Activated CD4-positive, alpha-beta T cell treated with anti-CD3 and anti-CD28 coated beads, Interleukin-2, Interleukin-4, amounts not matched to agents 100 ng/mL and 50 ng/mL, durations not matched to agents 16 hours and 8 hours (primary cell): ENCODE measurements at regions not wholly inside any gene's neighbourhood (a gene's known extent, or its start where the extent isn't known, plus 50 kb on each side); places are given as distances from the start of the nearest gene placed in this dataset.

Source experiments
- DNase-seq: peaks from one replicate; pipeline ENCODE4 v3.0.0-alpha.2; 2020; ENCODE audit warnings: low spot score

DNA sequence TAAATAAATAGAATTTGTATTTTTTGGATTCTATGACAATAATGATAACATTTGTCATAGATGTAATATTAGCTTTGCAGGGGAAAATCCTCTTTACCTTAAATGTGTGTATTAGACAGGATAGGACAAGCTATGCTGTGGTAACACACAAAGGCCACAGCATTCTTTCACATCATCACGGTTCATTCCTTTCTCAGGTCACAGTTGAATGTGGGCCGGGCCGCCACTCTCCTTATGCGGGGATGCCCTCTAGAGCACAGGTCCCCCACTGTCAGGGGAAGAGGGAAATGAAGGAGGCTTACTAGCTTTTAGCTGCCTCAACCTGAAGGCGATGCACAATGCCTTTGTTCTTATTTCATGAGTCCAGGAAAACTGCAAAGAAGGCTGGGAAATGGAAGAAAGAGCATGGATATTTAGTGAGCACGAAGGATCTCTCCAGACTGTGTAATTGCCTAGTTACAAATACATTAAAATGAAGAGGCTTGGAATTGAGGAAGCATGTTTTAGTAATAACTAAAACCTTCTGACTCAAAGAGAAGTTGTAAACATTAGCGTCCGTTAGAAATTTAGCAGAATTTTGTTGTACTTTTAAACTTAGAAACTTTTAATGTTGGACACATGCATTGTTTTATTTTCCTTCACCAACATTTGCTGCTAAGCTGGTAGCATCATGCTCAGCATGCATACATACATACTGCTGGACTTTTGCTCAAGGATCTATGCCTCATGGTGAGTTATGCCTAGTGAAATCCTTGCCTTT, 248.9 kb upstream of the FOXQ1 start:
- no peak for DNase-seq

- no peak for DNase-seq
Measured at GRCh38 chr6:1059596-1059995, 252.3 kb upstream of the FOXQ1 start.

GRCh38 chr6:1057490-1058135, 254.3 kb upstream of the FOXQ1 start:
- no peak for DNase-seq

- no peak for DNase-seq
Measured at GRCh38 chr6:1055015-1055921, 256.6 kb upstream of the FOXQ1 start.

- DNase-seq: no peak
Measured at GRCh38 chr6:1054653-1055014, 257.3 kb upstream of the FOXQ1 start.

GRCh38 chr6:1053586-1053985, 258.3 kb upstream of the FOXQ1 start:
- DNase-seq: no peak

DNA sequence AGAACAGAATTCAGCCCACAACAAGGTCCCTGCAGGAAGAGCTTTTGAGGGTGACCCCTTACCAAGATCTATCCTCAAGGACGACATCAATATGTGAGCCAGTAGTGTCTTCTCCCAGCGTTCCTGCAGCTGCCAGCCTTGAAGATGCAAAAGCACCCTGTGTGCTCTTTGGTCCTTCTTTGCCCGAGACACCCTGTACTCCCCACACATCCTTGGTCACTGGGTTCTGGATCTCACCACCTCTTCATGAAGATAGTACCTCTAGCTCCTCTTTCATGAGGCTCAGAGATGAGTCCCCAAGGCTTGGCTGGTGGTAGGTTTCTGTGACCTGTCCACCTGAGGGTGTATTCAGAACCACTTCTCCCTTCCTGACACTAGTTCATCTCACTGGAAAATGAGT, 259.6 kb upstream of the FOXQ1 start:
- no peak for DNase-seq

DNA sequence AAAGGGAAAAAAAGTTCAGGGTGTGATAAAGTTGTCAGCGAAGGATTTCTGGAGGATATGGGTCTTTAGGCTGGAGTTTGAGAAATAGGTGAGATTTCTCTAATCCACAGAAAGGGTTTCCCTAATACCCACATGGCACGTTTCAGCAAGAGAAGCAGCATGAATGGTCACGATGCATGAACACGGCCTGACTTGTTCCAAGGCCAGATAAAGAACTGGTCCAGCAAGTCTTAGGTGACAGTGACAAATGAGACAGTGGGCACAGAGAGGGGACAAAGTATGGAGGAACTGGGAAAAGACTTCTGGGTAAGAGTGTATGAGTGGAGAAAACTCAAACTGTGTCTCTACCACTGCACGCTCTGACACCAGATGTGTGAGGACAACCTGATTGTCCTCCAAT, 262.0 kb upstream of the FOXQ1 start:
- DNase-seq: no peak

DNA sequence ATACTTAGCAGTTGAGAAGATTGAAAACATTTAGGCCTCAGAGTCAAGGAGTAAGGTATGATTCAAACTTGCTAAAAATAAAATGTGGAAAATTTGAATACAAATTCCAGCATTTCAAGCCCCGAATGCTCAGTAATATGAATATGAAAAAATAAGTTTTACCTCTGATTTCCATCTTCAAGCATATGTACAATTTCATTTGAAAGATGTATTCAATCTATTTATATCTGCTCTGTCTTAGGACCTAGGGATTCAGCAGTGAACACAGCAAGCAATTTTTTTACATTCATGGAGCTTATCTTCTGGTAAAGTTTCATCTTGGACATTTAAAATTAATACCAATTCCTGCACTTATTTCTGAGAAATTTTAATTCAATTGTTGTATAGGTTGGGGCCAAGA, 262.7 kb upstream of the FOXQ1 start:
- DNase-seq: no peak

GRCh38 chr6:1047981-1048541, 263.8 kb upstream of the FOXQ1 start:
- no peak for DNase-seq

DNA sequence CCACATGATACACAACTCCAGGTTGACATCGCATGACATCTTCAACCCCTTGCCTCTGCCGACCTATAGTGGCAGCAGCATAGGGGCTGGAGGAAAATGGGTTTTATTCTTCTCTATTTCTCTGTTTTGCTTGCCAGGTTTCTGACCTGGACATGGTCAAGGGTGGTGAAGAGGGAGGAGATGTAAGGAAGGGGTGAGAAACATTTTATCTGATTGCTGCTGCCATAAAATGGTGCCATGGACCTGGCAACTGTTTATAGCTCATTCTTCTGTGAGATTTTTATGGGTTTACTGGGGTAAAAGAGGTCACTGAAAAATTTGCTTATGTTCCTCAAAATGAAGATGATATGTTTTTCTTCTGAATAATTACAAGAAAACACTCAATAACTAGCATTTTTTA, 266.7 kb upstream of the FOXQ1 start:
- DNase-seq: no peak

DNA sequence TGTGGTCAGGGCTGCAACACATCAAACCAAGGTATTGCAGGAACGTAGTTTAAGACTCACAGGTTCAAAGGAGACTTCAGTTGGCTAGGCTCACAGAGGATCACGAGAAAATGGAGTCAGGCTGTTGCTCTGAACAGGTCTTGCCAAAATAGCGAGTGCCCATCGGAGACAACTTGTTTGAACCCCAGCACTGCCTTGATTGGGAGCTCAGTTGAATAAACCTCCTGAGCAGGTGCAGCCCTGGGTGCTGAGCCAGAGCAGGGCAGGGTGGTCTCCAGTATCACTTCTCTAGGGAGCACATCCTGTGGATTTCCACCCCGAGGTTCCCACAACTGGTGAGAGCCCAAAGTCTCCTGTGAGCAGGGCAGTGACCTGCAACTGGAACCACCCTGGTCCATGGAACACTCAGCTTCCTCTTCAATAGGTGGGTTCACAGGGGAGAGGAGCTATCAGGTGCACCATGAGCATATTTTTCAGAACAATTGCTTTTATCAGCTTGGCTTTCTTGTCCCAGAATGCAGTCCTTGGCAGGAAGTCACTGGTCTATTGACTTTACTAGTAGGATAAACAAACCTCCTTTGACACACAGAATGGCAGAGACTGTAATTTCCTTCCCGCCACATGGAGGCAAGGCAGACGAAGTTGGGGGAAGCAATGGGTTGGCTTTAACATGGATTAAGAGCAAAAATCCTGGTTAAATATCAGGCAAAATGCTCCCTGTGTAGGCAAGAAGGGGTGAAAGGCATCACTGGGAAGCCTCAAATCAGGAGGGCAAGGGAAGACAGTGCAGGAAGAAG, 267.7 kb upstream of the FOXQ1 start:
- DNase-seq: no peak

DNA sequence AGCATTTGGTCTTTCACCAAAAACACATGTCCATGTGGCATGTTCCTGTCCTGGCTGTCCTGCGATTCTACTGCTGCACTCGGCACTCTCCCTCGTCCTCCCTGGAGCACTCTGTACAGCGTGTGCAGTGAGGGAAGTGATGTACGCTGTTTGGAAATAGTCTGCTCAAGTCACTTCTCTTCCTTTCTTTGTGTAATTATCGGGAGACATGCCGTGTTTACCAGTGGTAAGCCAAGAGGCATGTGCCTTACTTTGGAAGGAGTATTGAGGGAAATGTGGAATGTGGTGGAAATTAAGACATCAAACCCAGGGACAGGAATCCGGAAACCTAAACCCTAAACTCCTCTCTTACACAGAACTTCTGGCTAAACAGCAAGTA, 268.5 kb upstream of the FOXQ1 start:
- no peak for DNase-seq

DNA sequence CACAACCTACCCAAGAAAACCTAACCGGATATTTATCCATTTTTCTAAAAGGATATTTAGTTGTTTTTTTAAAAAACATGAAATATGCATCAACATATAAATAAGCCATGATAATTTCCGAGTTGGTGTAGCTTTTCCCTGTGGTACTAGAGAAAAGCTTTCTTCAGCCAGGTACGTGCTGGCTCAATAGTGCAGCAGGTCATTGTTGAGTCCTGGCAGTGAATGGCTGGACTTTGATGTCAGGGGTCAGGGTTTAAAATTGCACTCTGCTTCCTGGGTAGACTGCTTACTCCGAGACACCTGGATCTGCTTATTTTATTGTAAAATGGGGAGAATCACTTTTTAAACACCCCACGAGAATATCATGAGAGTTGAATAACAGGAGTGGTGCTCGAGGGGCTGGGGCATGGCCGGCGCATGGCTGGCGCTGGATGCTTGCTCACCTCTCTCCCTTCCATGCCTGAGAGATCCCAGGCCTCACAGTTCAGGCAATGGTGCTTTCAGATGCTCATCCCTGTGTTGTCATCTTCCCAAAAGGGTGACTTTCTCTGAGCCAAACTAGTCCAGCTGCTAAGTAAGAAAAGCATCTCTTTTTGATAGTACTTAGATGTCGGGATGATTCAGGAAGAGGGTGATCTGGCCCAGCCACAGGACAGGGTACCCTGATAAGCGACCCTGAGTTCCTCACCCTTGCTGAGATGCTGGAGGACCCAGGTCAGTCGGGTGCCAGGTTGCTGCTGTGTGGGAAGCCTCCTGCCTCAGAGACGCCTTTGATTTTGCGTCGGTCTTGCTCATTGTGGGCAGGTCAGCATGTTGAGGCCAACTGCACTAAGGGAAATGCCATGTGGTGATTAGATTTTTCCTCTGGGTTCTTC, 269.1 kb upstream of the FOXQ1 start:
- DNase-seq: no peak

- DNase-seq: no peak
Measured at GRCh38 chr6:1040393-1040792, 271.5 kb upstream of the FOXQ1 start.

- DNase-seq: no peak
Measured at GRCh38 chr6:1039746-1040145, 272.2 kb upstream of the FOXQ1 start.

DNA sequence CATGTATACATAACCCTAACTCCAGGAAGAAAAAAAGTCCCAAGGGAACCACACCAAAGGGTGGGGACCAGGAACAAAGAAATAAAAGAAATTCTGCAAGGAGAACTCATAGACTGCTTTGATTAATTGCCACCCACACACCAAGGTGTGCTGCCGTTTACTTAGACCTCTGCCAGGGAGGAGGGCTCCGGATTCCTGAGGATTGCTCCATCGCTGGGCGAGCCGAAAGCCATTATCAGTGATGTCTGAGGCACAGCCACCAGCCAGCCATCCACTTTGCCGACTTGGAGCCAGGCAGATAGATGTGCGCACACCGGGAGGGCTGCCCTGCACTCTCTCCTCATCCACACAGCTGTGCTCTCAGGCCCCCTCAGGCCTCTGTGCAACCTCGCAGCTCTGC, 272.7 kb upstream of the FOXQ1 start:
- DNase-seq: no peak

- DNase-seq: no peak
Measured at GRCh38 chr6:1037430-1038202, 274.3 kb upstream of the FOXQ1 start.

GRCh38 chr6:1035401-1035800, 276.5 kb upstream of the FOXQ1 start:
- no peak for DNase-seq

- no peak for DNase-seq
Measured at GRCh38 chr6:1031720-1032119, 280.2 kb upstream of the FOXQ1 start.
